ENCODE measurements at regions not wholly inside any gene's neighbourhood (a gene's known extent, or its start where the extent isn't known, plus 50 kb on each side); places are given as distances from the start of the nearest gene placed in this dataset.
"Not testable (repeated sequence)": the region's sequence is repeated elsewhere in the genome, so short reads cannot be mapped to it uniquely, and the experiment has no call there.

DNA sequence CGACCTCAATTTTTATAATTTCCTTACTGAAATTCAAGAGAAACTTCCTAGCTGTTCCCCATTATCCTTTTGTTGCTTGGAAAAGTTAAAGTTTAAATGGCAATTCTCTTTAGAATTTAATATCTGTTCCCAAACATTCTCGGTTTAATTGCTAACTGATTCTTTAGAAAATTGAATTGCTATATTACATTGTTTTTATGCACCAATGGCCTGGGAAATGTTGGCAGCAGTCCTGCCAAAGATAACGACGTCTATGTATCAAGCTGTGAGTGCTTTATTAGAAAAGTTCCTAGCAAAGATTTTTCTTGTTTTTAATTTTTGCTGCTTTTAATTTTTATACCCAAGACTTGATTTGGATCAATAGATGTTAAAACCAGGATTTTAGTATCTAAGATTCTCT lies 167.8 kb upstream of the HDAC4 start:
- DNase-seq (ENCODE audit: low spot score): no peak

DNA sequence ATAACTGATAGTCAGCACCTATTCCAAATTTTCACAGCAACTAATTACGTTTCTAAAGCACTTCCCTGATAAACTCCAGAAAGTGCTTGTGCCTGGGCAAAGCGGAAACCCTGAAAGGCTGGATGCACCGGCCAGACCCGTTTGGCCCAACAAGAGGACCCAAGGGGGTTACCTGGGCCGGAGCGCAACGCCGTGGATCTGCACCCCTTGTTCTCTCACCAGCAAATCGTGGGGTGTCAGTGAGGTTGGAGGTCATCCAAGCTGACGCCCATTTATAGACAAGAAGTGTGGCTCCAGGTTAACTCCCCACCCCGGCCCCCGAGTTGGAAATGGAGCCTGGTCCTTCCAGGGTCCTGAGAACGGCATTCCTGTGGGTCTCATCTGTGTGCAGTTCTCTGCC lies 167.0 kb upstream of the HDAC4 start:
- DNase-seq (ENCODE audit: low spot score): no peak

DNA sequence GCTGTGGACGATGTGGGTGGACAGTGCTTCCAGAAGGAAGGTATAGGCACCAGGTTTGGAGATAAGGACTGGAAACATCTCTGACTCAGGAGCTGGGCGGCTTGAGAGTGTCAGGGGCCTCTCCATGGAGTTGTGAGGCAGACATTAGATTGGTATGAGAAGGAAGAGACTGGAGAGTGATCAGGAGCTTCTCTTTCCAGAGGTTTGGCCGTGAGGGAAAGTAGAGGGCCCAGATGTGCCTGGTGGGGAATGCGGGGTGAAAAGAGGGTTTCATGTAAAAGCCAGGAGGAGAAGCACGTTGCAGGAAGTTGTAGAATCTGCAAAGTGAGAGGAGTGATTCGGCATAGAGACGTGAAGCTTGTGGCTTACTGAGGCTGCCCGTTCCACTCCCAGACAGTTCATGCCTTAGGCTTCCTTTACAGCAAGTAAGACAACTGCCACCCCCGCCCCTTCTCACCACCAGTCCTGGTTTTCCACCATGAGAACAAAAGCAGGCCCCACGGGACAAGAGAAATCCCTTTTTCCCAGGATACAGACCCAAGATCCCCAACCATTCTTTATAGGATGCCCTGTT lies 166.3 kb upstream of the HDAC4 start:
- DNase-seq (ENCODE audit: low spot score): no peak

DNA sequence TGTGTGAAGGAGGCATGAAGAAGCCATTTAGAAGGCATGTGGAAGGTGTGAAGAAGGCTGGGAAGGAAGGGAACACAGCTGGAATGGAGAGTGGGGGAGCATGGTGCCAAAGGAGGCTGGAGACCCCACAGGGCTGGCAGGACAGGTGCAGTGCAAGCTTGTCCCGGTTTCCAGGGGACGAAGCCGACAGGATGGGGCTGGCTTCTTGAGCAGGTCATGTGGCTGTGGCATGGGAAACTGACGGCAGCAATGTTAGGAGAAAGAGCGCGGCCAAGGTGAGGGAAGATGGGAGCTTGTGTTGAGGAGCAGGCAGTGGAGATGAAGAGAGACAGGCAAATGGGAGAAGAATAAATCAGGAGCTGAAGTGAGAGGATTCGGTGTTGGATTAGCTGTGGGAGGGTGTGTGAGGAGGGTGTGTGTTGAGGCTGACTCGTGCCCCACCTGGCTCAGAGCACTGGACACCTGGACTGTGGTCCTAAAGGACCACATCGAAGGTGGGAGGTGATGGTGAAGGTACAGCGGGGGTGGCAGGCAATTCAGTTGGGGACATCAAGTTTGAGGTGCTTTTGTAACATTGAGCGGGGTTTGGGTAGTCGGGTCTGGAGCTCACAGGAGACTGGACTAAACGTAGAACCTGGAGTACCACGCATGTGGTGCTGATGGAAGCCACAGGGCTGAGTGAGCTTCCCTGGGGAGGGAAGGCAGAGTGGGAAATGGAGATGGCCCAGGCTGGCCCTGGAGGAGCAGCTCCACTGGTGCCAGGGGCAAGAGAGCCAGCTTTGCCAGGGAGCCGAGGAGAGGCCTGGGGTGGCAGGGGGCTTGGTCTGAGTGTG lies 165.6 kb upstream of the HDAC4 start:
- no peak for DNase-seq (ENCODE audit: low spot score)

DNA sequence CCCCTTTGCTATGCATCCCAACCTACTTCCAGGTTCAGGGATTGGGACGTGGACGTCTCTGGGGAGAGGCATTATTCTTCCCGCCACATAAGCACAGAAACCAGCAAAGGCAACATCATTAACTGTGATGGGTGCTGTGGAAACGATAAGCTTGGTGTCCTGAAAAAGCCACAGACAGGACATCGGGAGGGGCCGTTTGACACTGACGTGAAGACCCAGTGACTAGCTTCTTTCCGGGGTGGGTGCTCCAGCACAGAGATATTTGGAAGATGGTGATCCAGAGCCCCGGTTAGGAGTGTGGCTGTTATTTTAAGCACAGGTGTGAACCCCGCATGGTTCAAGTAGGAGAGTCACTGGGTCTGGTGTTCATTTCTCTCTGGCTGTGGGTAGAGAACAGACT lies 163.8 kb upstream of the HDAC4 start:
- no peak for DNase-seq (ENCODE audit: low spot score)

DNA sequence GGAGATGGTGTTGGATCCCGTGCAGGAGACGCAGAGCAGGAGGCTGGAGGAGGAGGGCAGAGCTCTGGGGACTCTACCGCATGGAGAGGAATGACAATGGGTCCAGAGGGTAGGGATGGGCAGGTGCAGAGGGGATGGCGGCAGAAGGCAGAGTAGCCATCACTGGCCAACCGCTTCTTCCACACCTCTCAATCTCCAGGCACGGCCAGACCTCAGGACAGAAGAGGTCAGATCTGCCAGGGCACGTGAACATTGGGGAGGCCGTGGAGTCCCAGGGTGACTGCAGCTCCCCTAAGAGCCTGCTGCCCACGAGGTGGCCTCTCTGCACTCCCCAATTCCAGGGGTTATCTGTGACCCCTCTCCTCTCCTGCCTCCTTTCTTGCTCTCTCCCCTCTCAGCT lies 162.7 kb upstream of the HDAC4 start:
- no peak for DNase-seq (ENCODE audit: low spot score)

DNA sequence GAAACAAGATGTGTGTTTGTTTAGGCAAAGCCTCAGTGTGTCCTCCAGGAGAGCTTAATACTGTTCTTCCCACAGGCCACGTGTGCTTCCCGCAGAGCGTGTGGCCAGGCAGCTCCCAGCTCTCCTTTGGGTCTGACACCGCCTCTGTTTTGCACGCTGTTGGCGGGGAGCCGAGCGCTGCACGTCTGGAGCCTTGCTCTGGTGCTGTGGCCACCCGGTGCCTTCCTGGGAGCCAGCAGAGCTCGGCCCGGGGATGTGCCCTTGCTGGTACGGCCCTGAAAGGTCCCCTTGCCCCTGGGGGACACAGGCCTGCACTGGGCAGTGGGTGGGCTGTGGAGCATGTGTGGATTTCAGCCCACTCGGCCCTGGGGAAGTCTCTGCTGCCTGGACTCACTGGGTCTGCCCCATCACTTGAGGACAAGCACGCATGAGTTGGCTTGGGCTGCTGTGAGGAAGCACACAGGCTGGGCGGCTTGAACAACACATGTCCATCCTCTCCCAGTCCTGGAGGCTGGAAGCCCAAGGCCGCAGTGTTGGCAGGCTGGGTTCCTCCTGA lies 160.7 kb upstream of the HDAC4 start:
- DNase-seq (ENCODE audit: low spot score): no peak

DNA sequence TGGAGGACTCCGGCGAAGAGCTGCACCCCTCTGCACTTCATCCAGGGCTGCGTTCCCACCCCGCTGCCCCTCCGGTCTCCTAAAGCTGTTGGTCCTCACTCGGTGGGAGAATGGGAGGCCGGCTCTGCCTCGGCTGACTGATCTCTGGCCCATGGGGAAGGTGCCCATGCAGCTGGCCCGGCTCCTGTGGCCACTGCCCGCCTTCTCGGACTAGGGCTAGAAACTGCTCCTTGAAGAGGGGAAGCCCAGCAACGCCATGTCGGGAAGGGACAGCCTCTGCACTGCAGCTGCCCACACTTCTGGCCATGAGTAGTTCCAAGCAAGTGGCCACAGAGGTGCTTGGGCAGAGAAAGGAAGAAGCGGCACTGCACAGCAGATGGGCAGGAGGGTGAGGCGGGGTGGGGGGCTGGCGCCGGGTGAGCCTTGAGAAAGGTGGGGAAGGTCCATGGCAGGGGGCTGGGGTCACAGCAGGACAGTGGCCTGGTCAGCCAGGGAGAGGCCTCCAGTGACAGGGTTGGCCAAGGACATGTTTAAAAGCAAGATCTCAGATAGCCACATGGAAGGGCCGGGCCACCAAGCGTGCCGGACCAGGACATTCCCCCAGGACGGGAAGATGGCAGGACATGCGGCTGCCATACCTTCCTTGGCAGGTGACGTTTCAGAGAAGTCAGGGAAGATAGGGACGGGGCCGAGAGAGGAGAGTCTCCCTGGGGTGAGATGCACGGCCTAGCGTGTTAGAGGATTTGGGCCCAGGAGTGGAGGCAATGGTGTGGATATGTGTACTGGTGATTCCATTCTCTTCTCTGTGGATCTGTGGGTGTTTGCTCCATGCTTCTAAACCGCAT lies 158.8 kb upstream of the HDAC4 start:
- no peak for DNase-seq (ENCODE audit: low spot score)

DNA sequence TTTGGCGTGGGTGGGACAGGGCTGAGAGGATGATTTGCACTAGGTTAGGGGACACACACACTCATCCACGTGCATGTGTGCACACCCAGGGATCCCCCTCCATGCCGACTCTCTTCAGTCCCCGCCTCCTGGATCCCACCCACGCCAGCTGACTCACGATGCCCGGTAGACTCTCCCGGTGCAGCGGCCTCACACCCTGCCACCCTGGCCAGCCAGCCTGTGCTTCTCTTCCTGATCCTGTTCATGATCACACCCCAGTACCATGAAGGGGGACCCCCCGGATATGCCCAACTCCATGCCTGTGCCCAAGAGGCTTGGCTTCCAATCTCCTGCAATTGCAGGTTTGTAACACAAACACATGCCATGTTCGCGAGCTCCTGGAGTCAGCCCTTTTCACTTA lies 157.8 kb upstream of the HDAC4 start:
- DNase-seq (ENCODE audit: low spot score): no peak

DNA sequence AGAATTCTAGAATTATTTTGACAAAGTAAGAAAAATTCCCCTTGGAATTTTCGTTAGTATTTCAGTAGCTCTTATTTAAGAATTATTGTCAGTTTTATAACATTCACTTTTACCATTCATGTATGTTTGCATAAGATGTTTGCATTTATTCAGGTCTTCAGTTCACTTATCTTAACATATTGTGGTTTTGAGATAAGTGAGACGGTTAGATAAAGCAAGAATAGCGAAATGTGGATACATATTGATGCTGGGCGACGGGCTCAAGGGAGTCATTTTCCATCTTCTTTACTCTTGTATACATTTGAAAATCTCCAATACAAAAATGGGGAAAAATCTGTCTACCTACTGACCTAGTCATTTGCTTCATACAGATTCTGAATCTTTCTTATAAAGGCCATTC lies 156.7 kb upstream of the HDAC4 start:
- DNase-seq (ENCODE audit: low spot score): no peak

DNA sequence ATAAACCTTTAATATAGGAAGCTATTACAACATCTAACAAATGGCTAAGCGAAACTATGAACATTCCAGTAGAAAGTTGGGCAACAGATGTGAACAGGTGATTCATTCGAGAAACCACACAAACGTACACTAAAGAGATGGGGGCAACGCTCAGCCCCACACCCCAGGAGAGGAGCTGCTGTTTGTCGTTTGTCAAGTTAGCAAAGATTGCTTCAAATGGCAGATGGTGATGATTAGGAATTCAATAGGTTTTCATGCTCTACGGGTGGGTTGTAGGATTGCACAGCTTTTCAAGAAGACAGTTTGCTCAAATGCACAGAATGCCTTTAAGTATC lies 154.7 kb upstream of the HDAC4 start:
- DNase-seq (ENCODE audit: low spot score): no peak

DNA sequence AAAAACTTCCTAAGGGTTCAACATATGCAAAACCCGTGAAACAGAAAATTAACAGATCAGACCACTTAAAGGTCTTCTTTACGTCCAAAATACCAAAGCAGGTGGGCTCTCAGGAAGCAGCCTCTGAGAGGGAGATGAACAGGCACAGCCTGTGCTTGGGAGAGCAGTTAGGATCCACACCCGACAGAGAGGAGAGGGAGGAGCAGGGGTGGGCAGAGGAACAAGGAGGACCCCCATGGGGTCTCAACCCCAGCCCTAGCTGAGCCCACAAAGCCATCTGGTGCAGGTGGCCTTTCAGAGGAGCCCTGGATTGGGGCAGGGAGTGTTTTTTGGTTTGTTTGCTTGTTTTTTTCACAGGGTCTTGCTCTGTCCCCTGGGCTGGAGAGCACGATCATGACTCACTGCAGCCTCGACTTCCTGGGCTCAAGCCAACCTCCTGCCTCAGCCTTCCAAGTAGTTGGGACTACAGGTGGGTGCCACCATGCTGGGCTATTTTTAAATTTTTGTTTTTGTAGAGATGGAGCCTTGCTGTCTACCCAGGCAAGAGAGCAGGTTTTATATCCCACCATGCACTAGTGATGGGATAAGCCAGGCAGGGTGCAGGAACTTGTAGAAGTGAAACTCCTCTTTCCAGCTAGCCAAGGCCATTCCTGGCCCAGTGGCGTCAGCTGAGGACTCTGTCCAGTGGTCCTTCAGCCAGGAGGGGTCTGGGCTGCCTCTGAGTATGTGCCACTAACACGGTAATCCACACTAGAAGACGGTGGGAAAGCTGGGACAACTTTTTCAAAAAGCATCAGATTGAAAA lies 154.1 kb upstream of the HDAC4 start:
- no peak for DNase-seq (ENCODE audit: low spot score)

DNA sequence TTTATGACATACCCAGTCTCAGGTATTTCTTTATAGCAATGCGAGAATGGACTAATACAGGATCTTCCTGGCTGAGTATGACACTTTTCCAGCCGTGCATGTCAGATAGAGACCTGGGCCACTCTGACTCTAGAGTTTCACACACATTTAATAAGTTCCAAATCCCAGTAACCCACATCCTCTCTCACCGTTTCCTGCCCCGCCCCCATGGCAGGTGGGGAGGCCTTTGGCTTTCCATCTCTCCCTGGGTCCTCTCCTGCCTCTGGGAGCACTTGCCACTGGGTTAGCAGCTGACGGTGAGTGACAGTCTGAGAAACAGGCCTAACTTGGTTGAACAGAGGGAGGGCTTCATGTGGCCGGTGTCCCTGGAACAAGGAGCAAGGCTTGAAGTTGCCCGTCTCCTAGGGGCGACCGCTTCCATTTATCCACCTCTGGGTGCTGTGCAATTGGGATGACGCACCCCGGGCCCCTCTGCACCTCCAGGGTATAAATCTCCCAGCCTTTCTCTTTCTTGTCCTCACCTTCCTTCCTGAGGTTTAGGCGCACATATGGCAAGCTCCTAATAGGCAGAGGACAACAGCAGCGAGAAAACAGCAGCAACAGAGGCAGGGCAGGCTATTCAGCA lies 152.7 kb upstream of the HDAC4 start:
- DNase-seq (ENCODE audit: low spot score): no peak

DNA sequence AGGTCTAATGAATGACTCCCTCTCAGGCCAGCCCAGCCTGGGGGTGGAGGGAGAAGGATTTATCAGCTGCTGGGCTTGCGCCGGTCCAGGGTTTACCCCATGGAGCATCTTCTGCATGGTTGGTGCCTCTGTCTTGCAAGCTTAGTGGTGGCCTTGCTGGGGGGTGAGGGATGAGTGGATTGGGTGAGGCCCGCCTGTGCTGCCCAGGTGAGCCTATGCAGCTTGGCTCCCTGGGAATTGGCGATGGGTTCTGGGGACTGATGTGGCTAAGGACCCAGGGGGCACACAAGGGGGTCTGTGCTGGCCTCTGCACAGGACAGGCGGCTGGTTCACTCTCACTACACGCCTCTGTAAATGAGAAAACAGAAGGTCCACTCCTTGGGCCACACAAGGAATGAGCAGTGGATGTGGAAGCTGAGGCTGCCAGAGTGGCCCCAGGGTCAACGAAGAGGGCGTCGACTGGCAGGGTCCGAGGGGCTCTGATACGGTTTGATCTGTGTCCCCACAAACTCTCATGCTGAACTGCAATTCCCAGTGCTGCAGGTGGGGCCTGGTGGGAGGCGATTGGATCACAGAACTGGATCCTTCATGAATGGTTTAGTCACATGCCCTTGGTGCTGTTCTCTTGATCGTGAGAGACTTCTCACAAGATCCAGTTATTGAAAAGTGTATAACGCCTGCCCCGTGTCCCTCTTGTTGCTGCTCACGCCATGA lies 151.6 kb upstream of the HDAC4 start:
- no peak for DNase-seq (ENCODE audit: low spot score)

DNA sequence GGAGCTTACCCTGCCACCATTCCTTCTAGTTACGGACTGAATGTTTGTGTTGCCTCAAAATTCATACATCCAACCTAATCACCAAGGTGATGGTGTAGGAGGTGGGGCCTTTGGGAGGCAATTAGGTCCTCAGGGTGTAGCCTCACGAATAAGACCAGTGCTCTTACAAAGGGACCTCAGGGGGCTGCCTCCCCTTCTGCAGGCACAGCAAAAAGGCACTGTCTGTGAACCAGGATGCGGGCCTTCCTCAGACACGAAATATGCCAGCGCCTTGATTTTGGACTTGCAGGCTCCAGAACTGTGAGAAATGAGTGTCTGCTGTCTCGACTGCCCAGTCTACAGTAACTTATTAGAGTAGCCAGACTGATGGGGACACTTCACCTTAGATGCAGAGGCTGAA lies 150.4 kb upstream of the HDAC4 start:
- no peak for DNase-seq (ENCODE audit: low spot score)

DNA sequence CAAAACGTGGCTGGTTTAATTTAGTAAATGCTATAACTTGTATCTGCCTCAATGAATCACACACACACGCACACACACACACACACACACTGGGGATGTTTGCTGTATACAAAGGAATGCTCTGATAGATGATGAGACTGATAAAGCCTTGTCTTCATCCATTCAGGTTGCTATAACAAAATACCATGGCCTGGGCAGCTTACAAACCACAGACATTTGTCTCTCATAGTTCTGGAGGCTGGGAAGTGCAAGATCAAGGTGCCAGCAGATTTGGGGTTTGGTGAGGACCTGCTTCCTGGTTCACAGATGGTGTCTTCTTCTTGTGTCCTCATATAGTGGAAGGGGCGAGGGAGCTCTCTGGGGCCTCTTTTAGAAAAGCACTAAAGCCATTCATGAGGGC lies 149.5 kb upstream of the HDAC4 start:
- no peak for DNase-seq (ENCODE audit: low spot score)

DNA sequence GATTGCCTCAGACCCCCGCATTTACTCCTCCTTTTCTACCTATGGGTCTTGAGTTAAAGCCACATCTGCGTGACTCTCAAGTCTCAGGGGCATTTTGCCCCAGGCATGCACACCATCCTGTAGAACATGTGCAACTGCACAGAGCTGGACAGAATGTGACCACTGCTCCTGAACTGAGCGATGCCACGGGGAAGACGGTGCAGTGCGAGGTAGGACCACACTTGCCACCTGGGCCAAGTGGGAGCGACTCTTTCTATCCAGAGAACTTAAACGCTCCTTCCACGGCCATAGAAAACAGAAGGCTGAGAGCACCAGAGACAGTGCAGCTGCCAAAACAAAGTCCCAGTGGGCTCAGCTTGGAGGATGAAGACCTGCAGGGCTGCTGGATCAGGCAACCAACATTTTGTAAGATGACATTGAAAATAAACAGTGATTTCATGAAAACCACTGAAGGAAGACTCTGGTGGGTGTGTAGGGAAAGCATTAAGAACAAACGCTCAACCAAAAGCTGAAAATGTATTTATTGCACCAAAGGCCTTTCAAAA lies 149.0 kb upstream of the HDAC4 start:
- DNase-seq (ENCODE audit: low spot score): no peak

DNA sequence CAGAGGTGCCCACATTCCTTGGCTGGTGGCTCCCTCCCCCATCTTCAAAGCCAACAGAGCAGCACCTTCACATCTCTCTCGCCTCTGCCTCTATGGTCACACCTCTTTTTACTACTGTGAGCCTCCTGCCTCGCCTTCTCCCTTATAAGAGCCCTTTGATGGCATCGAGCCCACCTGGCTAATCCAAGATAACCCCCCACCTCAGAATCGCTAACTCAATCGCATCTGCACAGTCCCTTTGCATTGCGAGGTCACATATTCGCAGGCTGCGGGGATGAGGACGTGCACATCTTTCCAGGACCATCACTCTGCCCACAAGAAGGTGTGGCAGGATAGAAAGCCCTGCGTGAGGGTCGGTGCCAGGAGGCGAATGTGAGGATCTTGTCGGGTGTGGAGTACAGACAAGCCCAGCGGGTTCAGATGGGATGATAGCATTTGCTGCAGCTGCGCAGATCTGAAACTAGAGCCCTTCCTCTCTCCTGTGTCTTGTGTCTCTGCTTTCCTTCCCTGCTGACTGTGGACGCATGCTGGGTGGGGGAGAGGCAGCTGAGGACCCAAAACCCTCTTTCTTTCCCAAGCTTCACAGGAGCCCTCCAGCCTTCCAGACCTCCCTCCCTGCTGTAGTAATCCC lies 148.3 kb upstream of the HDAC4 start:
- DNase-seq (ENCODE audit: low spot score): no peak

DNA sequence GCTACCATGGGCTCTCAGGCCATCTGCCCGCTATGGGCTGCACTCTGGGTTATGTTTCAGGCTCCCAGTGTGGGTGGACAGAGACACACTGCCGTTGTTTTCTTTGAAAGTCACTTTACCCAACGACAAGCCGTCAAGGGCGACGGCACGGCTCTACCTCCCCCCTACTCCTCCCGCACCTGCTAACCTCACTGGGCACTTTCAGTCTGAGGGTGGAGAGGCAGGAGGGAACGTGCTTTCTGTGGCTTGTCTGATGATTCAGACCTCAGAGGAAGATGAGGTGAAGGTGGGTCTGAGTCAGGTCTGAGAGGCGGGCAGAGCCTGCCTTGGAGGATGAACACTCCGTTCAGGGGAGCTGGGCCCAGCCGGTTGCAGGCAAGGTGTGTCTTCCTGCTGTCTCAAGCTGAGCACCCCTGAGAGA lies 147.6 kb upstream of the HDAC4 start:
- no peak for DNase-seq (ENCODE audit: low spot score)

DNA sequence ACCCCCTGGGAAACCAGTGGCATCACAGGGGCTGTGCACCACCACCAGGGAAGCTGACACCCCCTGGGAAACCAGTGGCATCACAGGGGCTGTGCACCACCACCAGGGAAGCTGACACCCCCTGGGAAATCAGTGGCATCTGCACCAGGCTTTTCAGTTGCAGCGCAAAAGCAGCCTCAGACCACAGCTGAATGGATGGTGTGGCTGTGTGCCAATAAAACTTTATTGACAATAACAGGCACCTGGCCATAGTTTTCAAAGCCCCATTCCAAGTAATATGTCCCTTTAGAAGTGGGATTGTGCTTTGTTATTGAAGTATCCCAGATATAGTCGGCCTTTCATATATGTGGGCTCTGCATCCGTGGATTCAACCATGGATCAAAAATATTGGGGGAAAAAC lies 146.3 kb upstream of the HDAC4 start:
- not testable (repeated sequence) for DNase-seq (ENCODE audit: low spot score)

Measured in HuH-7.5 (cell line).